Liver (tissue), 8 donors: ENCODE measurements at regions not wholly inside any gene's neighbourhood (a gene's known extent, or its start where the extent isn't known, plus 50 kb on each side); places are given as distances from the start of the nearest gene placed in this dataset.

Experiments
- DNase-seq: peaks from one replicate; pipeline ENCODE4 v3.0.0-alpha.2; 2017; ENCODE audit warnings: low spot score
- H3K27ac ChIP-seq, 2 donors: one replicate each; pipeline ENCODE4 v1.7.0; 2013; ENCODE audit warnings: inconsistent platforms in 2 of 2, low read length in 2 of 2, control low read depth in 1 of 2, low read depth in 1 of 2, mild to moderate bottlenecking in 1 of 2
- H3K27me3 ChIP-seq, 4 donors: one replicate each; pipeline versions ENCODE4 v1.6.1 to v1.7.0; 2013; ENCODE audit warnings: low read length in 3 of 4, inconsistent platforms in 1 of 4, mild to moderate bottlenecking in 1 of 4, moderate library complexity in 1 of 4; ENCODE audit not compliant: control insufficient read depth in 4 of 4, insufficient read depth in 4 of 4
- H3K36me3 ChIP-seq, 4 donors: one replicate each; pipeline versions ENCODE4 v1.6.1 to v1.7.0; 2013; ENCODE audit warnings: low read length in 3 of 4, mild to moderate bottlenecking in 3 of 4, low read depth in 1 of 4, moderate library complexity in 1 of 4; ENCODE audit not compliant: control insufficient read depth in 4 of 4, insufficient read depth in 3 of 4
- H3K4me1 ChIP-seq, 4 donors: one replicate each; pipeline versions ENCODE4 v1.6.1 to v1.7.0; 2013; ENCODE audit warnings: low read length in 3 of 4, mild to moderate bottlenecking in 3 of 4, moderate library complexity in 1 of 4; ENCODE audit not compliant: control insufficient read depth in 4 of 4, insufficient read depth in 4 of 4
- H3K4me3 ChIP-seq, 3 donors: one replicate each; pipeline versions ENCODE4 v1.6.1 to v1.7.0; 2013; ENCODE audit warnings: low read length in 3 of 3, control low read depth in 1 of 3, low read depth in 1 of 3, mild to moderate bottlenecking in 1 of 3
- H3K9ac ChIP-seq, 2 donors: one replicate each; pipeline ENCODE4 v1.7.0; 2013; ENCODE audit warnings: low read length in 2 of 2, mild to moderate bottlenecking in 2 of 2, moderate library complexity in 2 of 2, control low read depth in 1 of 2, low read depth in 1 of 2
- H3K9me3 ChIP-seq, 4 donors: one replicate each; pipeline versions ENCODE4 v1.6.1 to v1.7.0; 2013; ENCODE audit warnings: low read length in 3 of 4; ENCODE audit not compliant: control insufficient read depth in 4 of 4
- ATF3 ChIP-seq: IDR thresholded peaks from 2 replicates; pipeline ENCODE4 v1.6.1; 2016; ENCODE audit warnings: antibody characterized with exemption
- CTCF ChIP-seq: fragments of 150-350 bp; IDR thresholded peaks from 2 replicates; pipeline ENCODE4 v1.5.1; 2017; ENCODE audit warnings: improper control_type of control experiment, low read depth, low read length; ENCODE audit not compliant: missing input control
- EGR1 ChIP-seq, 2 donors: IDR thresholded peaks; 2 replicates each; pipeline ENCODE4 v1.6.1; 2016 to 2018; ENCODE audit warnings: antibody characterized with exemption in 2 of 2, low read depth in 2 of 2
- FOXA1 ChIP-seq: IDR thresholded peaks from 2 replicates; pipeline ENCODE4 v1.6.1; 2016; ENCODE audit warnings: antibody characterized with exemption
- FOXA2 ChIP-seq: IDR thresholded peaks from 2 replicates; pipeline ENCODE4 v1.6.1; 2016; ENCODE audit warnings: antibody characterized with exemption
- GABPA ChIP-seq, 2 donors: IDR thresholded peaks in 1 of 2; conservative IDR thresholded peaks in 1 of 2; 2 replicates each; pipeline ENCODE4 v1.6.1; 2016; ENCODE audit warnings: antibody characterized with exemption in 2 of 2, mild to moderate bottlenecking in 1 of 2, moderate library complexity in 1 of 2
- HNF4A ChIP-seq, 2 donors: conservative IDR thresholded peaks; 2 replicates each; pipeline ENCODE4 v1.6.1; 2016; ENCODE audit warnings: antibody characterized with exemption in 2 of 2, mild to moderate bottlenecking in 2 of 2
- MAX ChIP-seq: IDR thresholded peaks from 2 replicates; pipeline ENCODE4 v1.6.1; 2016; ENCODE audit warnings: antibody characterized with exemption
- NR2F2 ChIP-seq: IDR thresholded peaks from 2 replicates; pipeline ENCODE4 v1.6.1; 2016; ENCODE audit warnings: antibody characterized with exemption
- RAD21 ChIP-seq, 2 donors: IDR thresholded peaks; 2 replicates each; pipeline ENCODE4 v1.6.1; 2016; ENCODE audit warnings: antibody characterized with exemption in 2 of 2, mild to moderate bottlenecking in 2 of 2
- REST ChIP-seq: IDR thresholded peaks from 2 replicates; pipeline ENCODE4 v1.6.1; 2016; ENCODE audit warnings: antibody characterized with exemption, mild to moderate bottlenecking
- RXRA ChIP-seq, 2 donors: IDR thresholded peaks; 2 replicates each; pipeline ENCODE4 v1.6.1; 2017 to 2018; ENCODE audit warnings: antibody characterized with exemption in 2 of 2, mild to moderate bottlenecking in 1 of 2
- SP1 ChIP-seq: IDR thresholded peaks from 2 replicates; pipeline ENCODE4 v1.6.1; 2018; ENCODE audit warnings: antibody characterized with exemption, mild to moderate bottlenecking
- TAF1 ChIP-seq: conservative IDR thresholded peaks from 2 replicates; pipeline ENCODE4 v1.6.1; 2016; ENCODE audit warnings: antibody characterized with exemption, mild to moderate bottlenecking
- YY1 ChIP-seq: IDR thresholded peaks from 2 replicates; pipeline ENCODE4 v1.6.1; 2016; ENCODE audit warnings: antibody characterized with exemption, mild to moderate bottlenecking
- ZBTB33 ChIP-seq: IDR thresholded peaks from 2 replicates; pipeline ENCODE4 v1.6.1; 2016; ENCODE audit warnings: antibody characterized with exemption
- WGBS: extraction: QIAGEN DNeasy Blood & Tissue Kit; methylation state at CpG from one replicate; pipeline ENCODE4 v1.1.7; 2013; 5-methylcytosine and 5-hydroxymethylcytosine counted together
- donor health status: healthy.
- donor health status: healthy.
- donor health status: healthy.
- donor health status: healthy.
- donor health status: healthy.

GRCh38 chr4:32748498-32748897, 2028.3 kb downstream of the PCDH7 start:
- Histone ChIP-seq H3K27ac (no peak overlapping the region), H3K4me3 (no peak overlapping the region), H3K36me3 (no peaks in the 10 kb centered on the region), H3K9me3 (no peaks in the 10 kb centered on the region), H3K27me3 (no peaks in the 10 kb centered on the region), H3K9ac (no peak overlapping the region), H3K4me1 (no peaks in the 10 kb centered on the region)
- TF ChIP-seq NR2F2 (no peak), RAD21 (IDR thresholded peaks at IDR 0.05) (no peak), HNF4A (conservative IDR thresholded peaks at IDR 0.05) (no peak), FOXA1 (no peak), EGR1 (IDR thresholded peaks at IDR 0.05; ENCODE audit: low read depth in 2 of 2) (no peak), YY1 (no peak), FOXA2 (no peak), TAF1 (no peak), RXRA (IDR thresholded peaks at IDR 0.05) (no peak), REST (no peak), ZBTB33 (no peak), MAX (no peak), ATF3 (no peak), GABPA (IDR thresholded peaks at IDR 0.05 in 1 of 2, conservative IDR thresholded peaks at IDR 0.05 in 1 of 2) (no peak)
- no peak for DNase-seq
- 67% methylated on average over 9 of the region's 9 CpGs for WGBS

GRCh38 chr4:32752962-32753361, 2032.8 kb downstream of the PCDH7 start:
- no peak overlapping the region for H3K9ac ChIP-seq
- H3K4me3 ChIP-seq = no peak overlapping the region
- H3K27ac ChIP-seq = no peak overlapping the region
- TF ChIP-seq SP1 (no peak), FOXA1 (no peak), RAD21 (IDR thresholded peaks at IDR 0.05) (no peak), MAX (no peak), EGR1 (IDR thresholded peaks at IDR 0.05; ENCODE audit: low read depth in 2 of 2) (no peak), ATF3 (no peak), RXRA (IDR thresholded peaks at IDR 0.05) (no peak), CTCF (no peak), HNF4A (conservative IDR thresholded peaks at IDR 0.05) (no peak)
- WGBS = 65% methylated on average over 4 of the region's 4 CpGs
- H3K9me3 ChIP-seq = peaks cover 0 to 9% (median 2%) of the 10 kb centered on the region in 4 donors
- no peak for DNase-seq
- no peaks in the 10 kb centered on the region for H3K4me1 ChIP-seq
- no peaks in the 10 kb centered on the region for H3K36me3 ChIP-seq
- H3K27me3 ChIP-seq = no peaks in the 10 kb centered on the region
